Astrocyte (in vitro differentiated cells and primary cell): ENCODE measurements at regions not wholly inside any gene's neighbourhood (a gene's known extent, or its start where the extent isn't known, plus 50 kb on each side); places are given as distances from the start of the nearest gene placed in this dataset.
A peak's percentile ranks its signal among the peaks of the same experiment; 100 is the strongest.

Experiments used
- DNase-seq: peaks from one replicate; pipeline ENCODE4 v3.0.0-alpha.2; 2010; ENCODE audit warnings: low read depth
- FAIRE-seq: peaks from 2 replicates; lab custom pipeline; 2011; peaks lifted over from hg19 to GRCh38; lab: Jason Lieb, UNC
- H2AFZ ChIP-seq: 2 replicates; pipeline ENCODE4 v1.6.0; 2012; ENCODE audit warnings: low read depth, low read length, inconsistent platforms
- H3K27ac ChIP-seq: 2 replicates; pipeline ENCODE4 v1.5.1; 2011; ENCODE audit warnings: low read depth, low read length, inconsistent platforms
- H3K27me3 ChIP-seq: 2 replicates; pipeline ENCODE4 v1.6.0; 2011; ENCODE audit warnings: low read length, inconsistent platforms; ENCODE audit not compliant: insufficient read depth
- H3K36me3 ChIP-seq: 2 replicates; pipeline ENCODE4 v1.5.1; 2011; ENCODE audit warnings: low read length, inconsistent platforms; ENCODE audit not compliant: insufficient read depth
- H3K4me1 ChIP-seq: 2 replicates; pipeline ENCODE4 v1.5.1; 2011; ENCODE audit warnings: low read length, inconsistent platforms; ENCODE audit not compliant: insufficient read depth
- H3K4me2 ChIP-seq: 2 replicates; pipeline ENCODE4 v1.6.0; 2012; ENCODE audit warnings: low read length, inconsistent platforms
- H3K4me3 ChIP-seq: 2 replicates; pipeline ENCODE4 v1.5.1; 2011; ENCODE audit warnings: low read depth, mild to moderate bottlenecking, low read length, inconsistent platforms; ENCODE audit not compliant: insufficient read depth
- H3K79me2 ChIP-seq: 2 replicates; pipeline ENCODE4 v1.6.0; 2012; ENCODE audit warnings: mild to moderate bottlenecking, low read length, inconsistent platforms; ENCODE audit not compliant: insufficient read depth
- H3K9ac ChIP-seq: 2 replicates; pipeline ENCODE4 v1.6.0; 2012; ENCODE audit warnings: mild to moderate bottlenecking, low read length, inconsistent platforms
- H3K9me3 ChIP-seq: 2 replicates; pipeline ENCODE4 v1.5.1; 2012; ENCODE audit warnings: low read depth, mild to moderate bottlenecking, low read length, inconsistent platforms; ENCODE audit not compliant: insufficient read depth
- H4K20me1 ChIP-seq: 2 replicates; pipeline ENCODE4 v1.6.0; 2012; ENCODE audit warnings: low read length, inconsistent platforms; ENCODE audit not compliant: insufficient read depth
- H3K27ac Mint-ChIP-seq: one replicate; pipeline ENCODE4 v1.8.0; 2021; ENCODE audit warnings: mild to moderate bottlenecking, mixed read lengths; ENCODE audit not compliant: unreplicated experiment
- H3K27me3 Mint-ChIP-seq: one replicate; pipeline ENCODE4 v1.8.0; 2021; ENCODE audit warnings: low read depth, mixed read lengths; ENCODE audit not compliant: unreplicated experiment
- H3K36me3 Mint-ChIP-seq: one replicate; pipeline ENCODE4 v1.8.0; 2021; ENCODE audit warnings: low read depth, mixed read lengths; ENCODE audit not compliant: unreplicated experiment
- H3K4me1 Mint-ChIP-seq: one replicate; pipeline ENCODE4 v1.8.0; 2021; ENCODE audit warnings: low read depth, mixed read lengths; ENCODE audit not compliant: unreplicated experiment
- H3K4me3 Mint-ChIP-seq: one replicate; pipeline ENCODE4 v1.8.0; 2021; ENCODE audit warnings: mild to moderate bottlenecking, moderate library complexity, mixed read lengths; ENCODE audit not compliant: unreplicated experiment
- H3K9me3 Mint-ChIP-seq: one replicate; pipeline ENCODE4 v1.8.0; 2021; ENCODE audit warnings: mild to moderate bottlenecking, mixed read lengths; ENCODE audit not compliant: unreplicated experiment
- CTCF ChIP-seq: IDR thresholded peaks from 2 replicates; pipeline ENCODE4 v1.5.1; 2011; ENCODE audit warnings: low read depth, mild to moderate bottlenecking, inconsistent platforms, low read length, moderate library complexity; ENCODE audit not compliant: insufficient read depth
- EZH2 ChIP-seq: IDR thresholded peaks from 2 replicates; pipeline ENCODE4 v1.6.1; 2012; ENCODE audit warnings: mild to moderate bottlenecking, low read length, inconsistent platforms; ENCODE audit not compliant: insufficient read depth

- no peaks in the 10 kb centered on the region for H3K79me2 ChIP-seq
- H3K9me3 ChIP-seq = no peaks in the 10 kb centered on the region
- H2AFZ ChIP-seq = no peak overlapping the region
- TF ChIP-seq EZH2 (no peak), CTCF (no peak)
- Mint-ChIP-seq H3K27ac (no peak overlapping the region), H3K9me3 (no peaks in the 10 kb centered on the region), H3K27me3 (no peaks in the 10 kb centered on the region), H3K36me3 (no peaks in the 10 kb centered on the region), H3K4me1 (no peaks in the 10 kb centered on the region), H3K4me3 (no peak overlapping the region)
- H3K27ac ChIP-seq = no peak overlapping the region
- FAIRE-seq (no peak), DNase-seq (peak; percentile 20)
- H3K27me3 ChIP-seq = no peaks in the 10 kb centered on the region
- H4K20me1 ChIP-seq = no peaks in the 10 kb centered on the region
- H3K4me1 ChIP-seq = no peaks in the 10 kb centered on the region
- H3K4me3 ChIP-seq = no peak overlapping the region
- no peak overlapping the region for H3K4me2 ChIP-seq
- H3K36me3 ChIP-seq = no peaks in the 10 kb centered on the region
- no peak overlapping the region for H3K9ac ChIP-seq
Observed at GRCh38 chr5:92980491-92980890, 600.5 kb downstream of the NR2F1-AS1 start.

GRCh38 chr5:92979716-92980115 lies 601.3 kb downstream of the NR2F1-AS1 start:
- no peaks in the 10 kb centered on the region for H3K27me3 ChIP-seq
- H3K4me1 ChIP-seq = no peaks in the 10 kb centered on the region
- DNase-seq (no peak), FAIRE-seq (no peak)
- no peaks in the 10 kb centered on the region for H3K36me3 ChIP-seq
- no peaks in the 10 kb centered on the region for H3K79me2 ChIP-seq
- H3K4me3 ChIP-seq = no peak overlapping the region
- TF ChIP-seq EZH2 = no peak
- no peak for TF ChIP-seq CTCF
- no peak overlapping the region for H3K9ac ChIP-seq
- no peak overlapping the region for H3K4me2 ChIP-seq
- H3K9me3 ChIP-seq = no peaks in the 10 kb centered on the region
- H2AFZ ChIP-seq = no peak overlapping the region
- H3K4me3 Mint-ChIP-seq = no peak overlapping the region
- H3K27ac ChIP-seq = no peak overlapping the region
- H3K27ac Mint-ChIP-seq = no peak overlapping the region
- no peaks in the 10 kb centered on the region for H3K27me3 Mint-ChIP-seq
- H4K20me1 ChIP-seq = no peaks in the 10 kb centered on the region
- H3K36me3 Mint-ChIP-seq = no peaks in the 10 kb centered on the region
- no peaks in the 10 kb centered on the region for H3K4me1 Mint-ChIP-seq
- H3K9me3 Mint-ChIP-seq = no peaks in the 10 kb centered on the region

- H4K20me1 ChIP-seq = no peaks in the 10 kb centered on the region
- no peak overlapping the region for H3K4me3 ChIP-seq
- Mint-ChIP-seq H3K4me1 (no peaks in the 10 kb centered on the region), H3K4me3 (no peak overlapping the region), H3K27me3 (no peaks in the 10 kb centered on the region), H3K9me3 (no peaks in the 10 kb centered on the region), H3K27ac (no peak overlapping the region), H3K36me3 (no peaks in the 10 kb centered on the region)
- H3K9ac ChIP-seq = no peak overlapping the region
- H2AFZ ChIP-seq = no peak overlapping the region
- H3K27ac ChIP-seq = no peak overlapping the region
- no peaks in the 10 kb centered on the region for H3K4me1 ChIP-seq
- no peaks in the 10 kb centered on the region for H3K79me2 ChIP-seq
- no peak overlapping the region for H3K4me2 ChIP-seq
- FAIRE-seq = no peak
- H3K27me3 ChIP-seq = no peaks in the 10 kb centered on the region
- H3K36me3 ChIP-seq = no peaks in the 10 kb centered on the region
- TF ChIP-seq EZH2 = no peak
- TF ChIP-seq CTCF = no peak
- peak; percentile 7 for DNase-seq
- no peaks in the 10 kb centered on the region for H3K9me3 ChIP-seq
Observed at GRCh38 chr5:92977846-92978540, 603.0 kb downstream of the NR2F1-AS1 start.
